GM06990 (cell line): ENCODE measurements at regions not wholly inside any gene's neighbourhood (a gene's known extent, or its start where the extent isn't known, plus 50 kb on each side); places are given as distances from the start of the nearest gene placed in this dataset.

ENCODE experiments used
- DNase-seq: peaks from one replicate; pipeline ENCODE4 v3.0.0-alpha.2; 2011; ENCODE audit not compliant: insufficient read length; ENCODE audit errors: extremely low read depth
- H3K27me3 ChIP-seq: replicated peaks from 2 replicates; pipeline ENCODE4 v1.6.0; 2011; ENCODE audit warnings: low read length; ENCODE audit not compliant: control insufficient read depth, insufficient read depth
- H3K36me3 ChIP-seq: 2 replicates; pipeline ENCODE4 v1.5.1; 2011; ENCODE audit warnings: low read length; ENCODE audit not compliant: control insufficient read depth, insufficient read depth
- H3K4me3 ChIP-seq: replicated peaks from 2 replicates; pipeline ENCODE4 v1.5.1; 2011; ENCODE audit warnings: low read depth, mild to moderate bottlenecking, control low read depth, low read length
- CTCF ChIP-seq: IDR thresholded peaks from 2 replicates; pipeline ENCODE4 v1.5.1; 2011; ENCODE audit warnings: low read length, control low read depth, mild to moderate bottlenecking, inconsistent platforms; ENCODE audit not compliant: insufficient read depth, poor library complexity, severe bottlenecking

GRCh38 chr13:40158218-40158617 lies 502.8 kb downstream of the COG6 start:
- no peak for DNase-seq
- Histone ChIP-seq H3K27me3 (no peaks in the 10 kb centered on the region), H3K4me3 (no peak overlapping the region), H3K36me3 (no peaks in the 10 kb centered on the region)
- TF ChIP-seq CTCF, result no peak

- no peak for TF ChIP-seq CTCF
- DNase-seq, result no peak
- H3K27me3 ChIP-seq, result no peaks in the 10 kb centered on the region; the same call in 1 of the 2 replicates
- H3K36me3 ChIP-seq, result no peaks in the 10 kb centered on the region
- no peak overlapping the region for H3K4me3 ChIP-seq
Observed at GRCh38 chr13:40158757-40159156, 503.3 kb downstream of the COG6 start.

GRCh38 chr13:40159736-40160135 lies 504.3 kb downstream of the COG6 start:
- DNase-seq, result no peak
- H3K36me3 ChIP-seq, result no peaks in the 10 kb centered on the region

GRCh38 chr13:40160618-40161350 lies 505.3 kb downstream of the COG6 start:
- H3K4me3 ChIP-seq, result no peak overlapping the region
- DNase-seq, result no peak
- H3K36me3 ChIP-seq, result no peaks in the 10 kb centered on the region
- no peaks in the 10 kb centered on the region; the same call in 1 of the 2 replicates for H3K27me3 ChIP-seq
- no peak for TF ChIP-seq CTCF

More at GRCh38 chr13:40159736-40160135, 504.3 kb downstream of the COG6 start:
- no peaks in the 10 kb centered on the region; the same call in 1 of the 2 replicates for H3K27me3 ChIP-seq
- no peak overlapping the region for H3K4me3 ChIP-seq
- no peak for TF ChIP-seq CTCF

GRCh38 chr13:40161351-40161810 lies 505.1 kb downstream of the FOXO1 start:
- DNase-seq, result no peak
- no peaks in the 10 kb centered on the region; the same call in 1 of the 2 replicates for H3K27me3 ChIP-seq
- H3K4me3 ChIP-seq, result no peak overlapping the region
- TF ChIP-seq CTCF, result no peak
- H3K36me3 ChIP-seq, result no peaks in the 10 kb centered on the region
